ENCODE measurements at regions not wholly inside any gene's neighbourhood (a gene's known extent, or its start where the extent isn't known, plus 50 kb on each side); places are given as distances from the start of the nearest gene placed in this dataset.
A peak's percentile ranks its signal among the peaks of the same experiment; 100 is the strongest.

DNA sequence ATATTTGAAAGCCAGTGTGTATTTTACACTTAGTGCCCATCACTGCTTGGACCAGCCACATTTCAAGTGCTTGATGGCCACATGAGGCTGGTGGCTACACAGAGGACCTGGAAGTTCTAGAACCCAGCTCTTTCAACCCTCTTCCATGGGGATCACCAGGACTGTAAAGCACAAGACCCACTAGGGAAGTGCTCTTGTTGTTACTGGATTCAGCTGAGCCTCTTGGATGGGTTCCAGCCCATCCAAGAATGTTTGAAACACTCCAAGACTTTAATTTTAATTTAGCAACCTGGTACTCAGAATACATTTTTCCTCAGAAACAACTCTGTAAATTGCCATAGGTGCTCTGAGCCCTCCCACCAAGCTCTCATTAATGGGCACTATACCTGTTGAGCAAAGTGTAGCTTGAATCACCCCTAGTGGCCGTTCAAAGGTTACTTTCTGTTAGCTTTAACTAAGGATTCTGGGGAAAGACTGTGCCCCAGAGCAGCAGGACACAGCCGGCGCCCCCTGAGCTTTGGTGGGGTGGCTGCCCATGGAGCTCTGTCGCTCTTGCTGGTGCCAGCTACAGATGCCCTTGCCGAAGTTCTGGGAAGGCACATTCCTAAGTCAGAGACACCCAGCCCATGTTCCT, 212.4 kb downstream of the HSD17B3 start:
- Histone ChIP-seq H3K79me2 (ENCODE audit: control insufficient read depth in 1 of 2, insufficient read depth in 2 of 2, low read length in 2 of 2) (no peaks in the 10 kb centered on the region), H2BK15ac (ENCODE audit: low read length) (no peak overlapping the region), H3K18ac (ENCODE audit: extremely low read depth, low read length) (no peak overlapping the region), H3K4me2 (ENCODE audit: insufficient read depth in 1 of 2, low read depth in 2 of 2, low read length in 2 of 2) (no peak overlapping the region), H4K5ac (ENCODE audit: insufficient read length, low read depth, low read length) (no peak overlapping the region), H2BK12ac (ENCODE audit: low read depth, low read length) (no peak overlapping the region), H3K79me1 (ENCODE audit: low read depth, low read length) (no peaks in the 10 kb centered on the region), H2BK5ac (ENCODE audit: low read depth, low read length) (no peak overlapping the region), H3K4me1 (replicated peaks in 1 of 4; ENCODE audit: control insufficient read depth in 3 of 4, insufficient read depth in 4 of 4, low read length in 3 of 4) (peaks cover 4 to 13% (median 10%) of the 10 kb centered on the region in 4 experiments), H3K27me3 (replicated peaks in 1 of 4; ENCODE audit: control insufficient read depth in 3 of 4, extremely low read depth in 1 of 4, insufficient read depth in 3 of 4, low read length in 3 of 4) (no peaks in the 10 kb centered on the region), H3K36me3 (ENCODE audit: control insufficient read depth in 2 of 4, insufficient read depth in 4 of 4, low read length in 3 of 4) (no peaks in the 10 kb centered on the region), H3K14ac (ENCODE audit: insufficient read length) (no peak overlapping the region), H2BK120ac (replicated peaks; ENCODE audit: low read depth, low read length) (no peak overlapping the region), H3K23me2 (ENCODE audit: low read depth, low read length) (no peaks in the 10 kb centered on the region), H4K20me1 (replicated peaks in 1 of 2; ENCODE audit: control insufficient read depth in 1 of 2, insufficient read depth in 2 of 2, low read length in 2 of 2) (no peaks in the 10 kb centered on the region), H3K9me3 (ENCODE audit: insufficient read depth in 2 of 2, low read depth in 1 of 2, low read length in 1 of 2) (no peaks in the 10 kb centered on the region), H3K23ac (ENCODE audit: insufficient read length) (no peak overlapping the region), H2AK5ac (ENCODE audit: low read depth, low read length) (no peak overlapping the region), H3K27ac (ENCODE audit: low read depth, low read length) (no peak overlapping the region), H2AFZ (ENCODE audit: low read length) (no peak overlapping the region), H3K9ac (replicated peaks in 1 of 4; ENCODE audit: extremely low read depth in 1 of 4, low read depth in 3 of 4, low read length in 3 of 4) (no peak overlapping the region), H2BK20ac (ENCODE audit: low read length) (no peak overlapping the region), H4K91ac (replicated peaks; ENCODE audit: insufficient read length, low read length) (no peak overlapping the region), H3K4ac (replicated peaks; ENCODE audit: insufficient read length, low read depth, low read length) (no peak overlapping the region), H3K4me3 (ENCODE audit: extremely low read depth in 1 of 4, insufficient read depth in 2 of 4, low read depth in 3 of 4, low read length in 4 of 4) (no peak overlapping the region), H4K8ac (ENCODE audit: extremely low read depth, insufficient read depth, low read length) (no peak overlapping the region), H3K56ac (replicated peaks; ENCODE audit: insufficient read length, low read depth, low read length) (no peak overlapping the region)
- FAIRE-seq = no peak
- no peak for DNase-seq (ENCODE audit: low read depth in 1 of 2, low spot score in 2 of 2)
- CTCF ChIA-PET (ENCODE audit: partially characterized antibody) = interaction anchor here (0.8 to 1.7 kb wide), 7 partner anchors 8 to 128 kb away, joined by 3 to 6 read pairs (median 4); no protein-coding TSS in a partner anchor
- no peak for TF ChIP-seq EGR1 (IDR thresholded peaks at IDR 0.05; ENCODE audit: borderline replicate concordance, low read depth, low read length)
- no peak for TF ChIP-seq JUN (IDR thresholded peaks at IDR 0.05; ENCODE audit: low read depth, low read length)
- peak in 1 of 2 experiments; percentile 27; a peak in 2 of 4 replicates for TF ChIP-seq RAD21 (IDR thresholded peaks at IDR 0.05 in 1 of 2, conservative IDR thresholded peaks at IDR 0.05 in 1 of 2; ENCODE audit: low read depth in 2 of 2, low read length in 2 of 2)
- TF ChIP-seq CTBP2 (IDR thresholded peaks at IDR 0.05; ENCODE audit: borderline replicate concordance, insufficient read depth, insufficient read length, low read length) = no peak
- no peak for TF ChIP-seq RXRA (IDR thresholded peaks at IDR 0.05; ENCODE audit: insufficient read depth, low read depth, low read length)
- TF ChIP-seq KDM1A (IDR thresholded peaks at IDR 0.05; ENCODE audit: borderline replicate concordance, low read length) = no peak
- TF ChIP-seq CTCF (IDR thresholded peaks at IDR 0.05; ENCODE audit: control extremely low read depth in 1 of 3, insufficient read depth in 1 of 3, low read depth in 1 of 3, low read length in 3 of 3) = peak in 2 of 3 experiments; percentile 5 to 14; a peak in 1 of 4 replicates
- WGBS, 2 experiments (ENCODE audit: extremely low coverage in 1 of 2, insufficient coverage in 1 of 2, insufficient read length in 1 of 2, insufficient replicate concordance in 2 of 2, low coverage in 1 of 2, low lambda C conversion rate in 2 of 2, missing lambda C conversion rate in 1 of 2) = 89% methylated on average over 5 of the region's 5 CpGs; no CpG with 5 or more reads in 1 of the 2 experiments
- POLR2A ChIA-PET (ENCODE audit: partially characterized antibody) = no interaction called here
